GM18511 (cell line): ENCODE measurements at regions not wholly inside any gene's neighbourhood (a gene's known extent, or its start where the extent isn't known, plus 50 kb on each side); places are given as distances from the start of the nearest gene placed in this dataset.

ENCODE experiments used
- ATAC-seq: cut with Tn5 transposase; IDR thresholded peaks from one replicate; pipeline ENCODE4 v1.9.1; 2021; ENCODE audit warnings: mild to moderate bottlenecking, moderate library complexity; ENCODE audit not compliant: unreplicated experiment

DNA sequence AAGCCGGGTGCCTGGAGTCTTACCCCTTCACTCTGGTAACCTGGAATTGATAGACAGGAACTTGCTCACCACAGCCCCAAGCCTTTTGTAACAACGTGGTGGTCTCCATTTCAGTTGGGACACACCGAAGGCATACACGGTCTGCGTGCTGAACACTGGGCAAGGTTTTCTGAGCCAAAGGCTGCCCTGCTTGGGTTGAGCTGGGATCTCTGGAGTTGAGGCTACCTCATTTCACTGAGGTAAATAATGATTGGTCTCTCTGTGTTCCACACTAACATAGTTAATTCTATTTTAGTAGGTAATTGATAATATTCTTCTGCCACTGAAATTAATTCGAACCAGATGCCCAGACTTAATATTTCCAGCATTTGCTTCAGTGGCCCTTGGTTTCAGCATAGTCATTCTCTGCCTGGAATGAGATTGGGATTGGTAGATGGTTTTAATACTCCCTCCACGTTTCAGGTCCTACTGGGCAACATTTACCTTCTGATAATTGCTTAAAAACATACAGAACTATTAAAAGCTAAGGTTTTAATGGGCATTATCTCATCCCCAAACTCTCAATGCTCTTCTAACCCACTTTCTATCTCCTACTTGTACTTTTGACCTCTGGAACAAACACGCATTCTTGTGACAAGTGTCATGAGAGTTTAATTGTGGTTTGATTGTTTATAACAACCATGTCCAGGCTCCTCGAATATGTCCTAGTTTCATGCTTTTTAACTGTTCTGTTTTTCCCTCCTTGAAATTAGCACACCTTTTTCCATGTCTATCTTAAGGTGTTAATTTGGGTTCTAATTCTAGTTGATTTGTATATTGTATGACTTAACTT, 202.3 kb upstream of the KLF6 start:
- no peak for ATAC-seq

DNA sequence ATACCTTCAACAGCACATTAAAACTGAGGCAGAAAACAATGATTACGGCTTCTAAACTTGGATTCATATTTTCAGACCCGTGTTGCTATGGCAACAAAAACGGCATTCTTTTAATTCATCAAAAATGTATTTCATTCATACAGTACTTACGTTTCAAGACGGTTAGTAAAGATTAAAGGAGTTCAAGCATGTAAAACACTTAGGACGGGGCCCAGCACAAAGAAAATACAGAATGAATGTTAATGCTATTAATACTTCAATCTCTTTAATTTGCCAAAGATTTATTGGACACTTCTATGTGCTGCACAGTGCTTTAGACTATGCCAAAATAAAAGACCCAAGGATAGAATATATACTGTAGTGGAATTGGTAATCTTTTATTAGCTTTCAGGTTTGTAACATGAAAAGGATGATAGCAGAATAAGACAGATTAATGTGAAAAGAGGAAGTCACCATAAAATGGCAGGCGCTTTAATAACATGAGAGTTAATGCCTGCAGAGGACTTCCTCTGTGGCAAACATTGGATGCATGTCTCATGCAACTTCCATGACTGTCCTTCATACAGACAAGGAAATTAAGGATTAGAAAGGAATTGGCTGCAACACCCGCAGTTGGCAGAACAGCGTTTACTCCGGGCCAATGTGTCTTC, 201.6 kb upstream of the KLF6 start:
- ATAC-seq = no peak

DNA sequence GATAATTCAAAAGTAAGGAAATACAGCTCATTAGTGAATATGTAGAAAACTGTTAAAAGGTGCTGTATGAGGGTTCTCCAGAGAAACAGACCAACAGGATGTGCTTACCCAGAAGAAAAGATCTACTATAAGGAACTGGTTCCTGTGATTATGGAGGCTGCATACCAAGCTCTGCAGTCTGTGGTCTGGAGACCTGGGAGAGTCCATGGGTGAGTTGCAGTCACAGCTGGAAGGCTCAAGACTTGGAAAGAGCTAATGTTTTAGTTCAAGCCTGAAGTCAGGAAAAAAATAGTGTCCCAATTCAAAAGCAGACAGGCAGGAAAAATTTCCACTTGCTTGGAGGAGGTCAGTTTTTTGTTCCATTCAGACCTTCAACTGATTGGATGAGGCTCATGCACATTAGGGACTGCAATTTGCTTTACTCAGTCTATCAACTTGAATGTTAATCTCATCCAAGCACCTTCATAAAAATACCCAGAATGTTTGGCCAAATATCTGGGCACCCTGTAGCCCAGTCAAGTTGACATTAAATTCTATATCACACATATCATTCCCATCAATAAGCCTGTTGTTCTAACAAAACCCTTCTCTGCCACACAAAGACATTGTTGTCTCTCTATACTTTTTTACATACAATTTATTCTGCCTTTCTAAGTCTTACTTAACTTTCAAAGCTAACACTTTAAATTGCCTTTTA, 197.9 kb upstream of the KLF6 start:
- ATAC-seq = no peak

DNA sequence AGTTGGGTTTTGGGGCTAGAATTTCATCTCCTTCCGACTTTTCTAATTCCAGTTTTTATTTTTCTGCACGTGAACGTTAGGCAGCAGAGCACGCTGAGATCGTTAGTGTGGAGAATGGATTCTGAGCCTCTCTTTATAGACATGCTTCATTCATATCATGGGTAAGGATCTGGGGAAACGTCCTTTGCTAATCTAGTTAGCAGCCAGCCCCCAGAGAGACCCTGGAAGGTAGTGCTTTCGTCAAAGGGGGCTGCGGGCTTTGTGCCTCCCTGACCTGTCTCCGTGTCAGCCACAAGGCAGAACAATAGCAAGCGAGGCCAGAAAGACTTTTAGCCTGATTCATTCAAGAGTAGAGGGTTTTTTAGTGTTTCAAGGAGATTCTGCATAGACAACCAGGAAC, 196.3 kb upstream of the KLF6 start:
- no peak for ATAC-seq

DNA sequence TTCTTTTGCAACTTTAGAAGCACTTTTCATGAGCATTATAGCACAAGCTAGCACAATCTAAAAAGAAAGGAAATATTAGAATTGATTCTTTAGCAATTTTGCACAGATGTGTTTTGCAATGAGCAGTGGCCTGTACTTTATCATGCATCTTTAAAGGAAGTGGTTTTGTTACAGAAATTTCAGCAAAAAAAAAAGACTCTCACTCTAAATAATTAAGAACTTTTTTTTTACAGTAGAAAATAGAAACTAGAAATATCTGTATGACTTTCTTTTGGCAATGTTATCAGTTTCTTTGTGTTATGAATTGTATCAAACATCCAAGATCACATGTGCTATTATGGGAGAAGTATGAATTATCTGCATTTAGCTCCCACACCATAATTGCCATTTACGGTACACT, 195.7 kb upstream of the KLF6 start:
- peak; percentile 62 for ATAC-seq

DNA sequence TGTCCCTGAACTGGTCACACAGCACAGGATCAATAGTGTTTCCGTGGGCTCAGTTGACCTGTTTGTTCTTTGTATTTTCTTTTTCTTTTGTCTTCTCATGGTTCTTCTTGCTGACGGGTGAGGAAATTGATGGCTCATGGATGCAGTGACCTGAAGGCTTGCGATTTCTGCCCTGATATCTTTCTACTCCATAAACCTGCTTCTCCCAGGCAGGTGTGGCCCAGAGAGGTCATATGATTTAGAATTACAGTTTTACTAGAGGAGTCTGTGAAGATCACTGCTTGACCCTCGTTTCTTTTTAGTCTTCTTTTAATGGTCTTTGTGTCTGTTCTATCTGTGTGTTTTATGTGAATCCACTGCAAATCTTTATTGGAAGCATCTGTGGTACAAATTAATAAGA, 195.1 kb upstream of the KLF6 start:
- ATAC-seq = no peak

DNA sequence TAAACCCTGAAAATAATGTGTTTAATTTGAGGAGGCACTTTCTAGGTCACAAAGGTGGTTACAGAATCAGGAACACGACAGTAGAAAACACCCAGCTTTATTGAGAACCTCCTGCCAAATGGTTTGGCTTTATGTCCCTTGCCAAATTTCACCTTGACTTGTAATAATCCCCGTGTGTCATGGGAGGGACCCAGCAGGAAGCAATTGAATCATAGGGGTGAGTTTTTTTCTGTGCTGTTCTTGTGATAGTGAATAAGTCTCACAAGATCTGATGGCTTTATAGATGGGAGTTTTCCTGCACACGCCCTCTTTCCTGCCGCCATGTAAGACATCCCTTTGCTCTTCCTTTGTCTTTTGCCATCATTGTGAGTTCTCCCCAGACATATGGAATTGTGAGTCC, 193.8 kb upstream of the KLF6 start:
- ATAC-seq = no peak

DNA sequence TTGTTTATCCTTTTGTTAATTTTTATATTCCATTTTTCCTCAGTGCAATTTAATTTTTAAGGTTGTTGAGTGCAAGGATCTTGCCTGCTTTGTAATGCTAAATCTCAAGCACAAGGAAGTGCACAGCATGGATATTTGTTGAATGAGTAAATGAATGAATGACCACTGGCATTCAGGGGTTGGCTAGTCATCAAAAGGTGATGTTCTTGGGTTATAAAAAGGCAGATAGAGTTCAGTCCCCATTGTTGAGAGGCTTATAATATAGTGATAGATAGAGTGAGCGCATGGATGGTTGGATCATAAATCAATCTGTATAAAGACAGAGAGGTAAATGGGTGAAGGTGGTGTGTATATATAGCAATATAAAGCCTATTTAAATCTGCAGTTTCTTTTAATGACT, 193.2 kb upstream of the KLF6 start:
- no peak for ATAC-seq

DNA sequence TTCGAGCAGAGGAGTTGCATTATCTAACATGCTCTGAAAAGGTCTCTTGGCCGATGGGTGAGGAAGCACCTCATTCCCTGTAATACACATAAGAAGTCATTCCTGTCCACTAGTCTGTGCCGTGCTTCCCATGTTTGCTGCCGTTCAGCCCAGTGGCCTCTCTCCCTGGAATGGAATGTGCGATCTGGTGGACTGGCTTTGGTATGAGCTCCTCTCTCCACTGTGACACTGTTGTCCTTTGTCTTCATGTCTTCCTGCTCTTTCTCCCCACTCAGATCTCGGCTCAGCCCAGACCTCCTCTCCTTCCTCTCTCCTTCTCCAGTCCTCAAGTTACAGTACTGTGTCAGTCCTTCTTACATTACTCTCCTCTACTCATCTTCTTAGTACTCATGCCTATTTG, 192.8 kb upstream of the KLF6 start:
- ATAC-seq = no peak

DNA sequence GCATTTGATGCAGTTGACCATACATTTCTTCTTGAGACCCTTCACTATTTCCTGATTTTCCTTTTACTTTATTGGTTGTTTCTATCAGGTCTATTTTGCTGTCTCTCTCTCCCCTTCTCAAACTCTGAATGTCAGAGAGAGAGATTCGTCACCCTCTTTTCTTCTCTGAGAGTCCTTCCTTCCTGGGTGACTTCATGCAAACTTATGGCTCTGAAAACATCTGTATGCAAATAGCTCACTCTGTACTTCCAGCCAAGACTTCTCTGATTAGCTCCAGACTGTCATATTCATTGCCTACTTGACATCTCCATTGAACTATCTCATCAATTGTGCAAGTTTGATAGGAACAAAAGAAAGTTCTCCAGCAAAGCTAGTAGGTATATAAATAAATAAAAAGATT, 191.7 kb upstream of the KLF6 start:
- no peak for ATAC-seq

DNA sequence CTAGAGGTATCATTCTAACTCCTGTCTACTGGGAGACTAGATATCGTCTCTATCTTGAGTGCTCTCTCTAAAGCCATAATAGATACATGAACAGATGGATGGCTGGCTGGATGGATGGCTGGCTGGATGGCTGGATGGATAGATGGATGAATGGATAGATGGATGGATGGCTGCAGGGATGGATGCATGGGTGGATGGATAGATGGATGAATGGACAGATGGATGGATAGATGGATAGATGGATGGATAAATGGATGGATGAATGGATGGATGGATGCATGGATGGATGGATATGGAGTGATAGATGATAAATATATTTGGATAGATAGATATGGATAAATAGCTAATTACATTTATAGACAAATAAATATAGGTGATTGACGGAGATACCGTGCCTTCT, 191.2 kb upstream of the KLF6 start:
- no peak for ATAC-seq

DNA sequence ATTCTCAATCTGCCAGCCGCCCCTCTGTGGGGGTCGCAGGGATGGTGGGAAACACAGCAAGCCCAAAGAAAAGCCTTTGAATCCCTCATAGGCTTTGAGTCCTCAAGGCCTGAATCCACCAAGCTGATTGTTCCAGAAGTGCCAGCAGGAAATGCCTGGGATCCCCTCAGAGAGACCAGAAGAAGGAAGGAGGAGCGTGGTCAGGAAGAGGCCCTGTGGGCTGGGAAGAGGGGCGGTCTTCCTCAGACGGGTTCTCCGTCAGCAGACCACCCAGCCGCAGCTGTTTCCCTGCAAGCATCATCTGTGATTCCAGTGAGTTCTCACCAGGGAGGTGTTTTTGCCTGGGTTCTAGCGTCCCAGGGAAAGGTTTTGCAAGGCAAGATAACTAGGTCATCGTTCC, 190.0 kb upstream of the KLF6 start:
- ATAC-seq = no peak

DNA sequence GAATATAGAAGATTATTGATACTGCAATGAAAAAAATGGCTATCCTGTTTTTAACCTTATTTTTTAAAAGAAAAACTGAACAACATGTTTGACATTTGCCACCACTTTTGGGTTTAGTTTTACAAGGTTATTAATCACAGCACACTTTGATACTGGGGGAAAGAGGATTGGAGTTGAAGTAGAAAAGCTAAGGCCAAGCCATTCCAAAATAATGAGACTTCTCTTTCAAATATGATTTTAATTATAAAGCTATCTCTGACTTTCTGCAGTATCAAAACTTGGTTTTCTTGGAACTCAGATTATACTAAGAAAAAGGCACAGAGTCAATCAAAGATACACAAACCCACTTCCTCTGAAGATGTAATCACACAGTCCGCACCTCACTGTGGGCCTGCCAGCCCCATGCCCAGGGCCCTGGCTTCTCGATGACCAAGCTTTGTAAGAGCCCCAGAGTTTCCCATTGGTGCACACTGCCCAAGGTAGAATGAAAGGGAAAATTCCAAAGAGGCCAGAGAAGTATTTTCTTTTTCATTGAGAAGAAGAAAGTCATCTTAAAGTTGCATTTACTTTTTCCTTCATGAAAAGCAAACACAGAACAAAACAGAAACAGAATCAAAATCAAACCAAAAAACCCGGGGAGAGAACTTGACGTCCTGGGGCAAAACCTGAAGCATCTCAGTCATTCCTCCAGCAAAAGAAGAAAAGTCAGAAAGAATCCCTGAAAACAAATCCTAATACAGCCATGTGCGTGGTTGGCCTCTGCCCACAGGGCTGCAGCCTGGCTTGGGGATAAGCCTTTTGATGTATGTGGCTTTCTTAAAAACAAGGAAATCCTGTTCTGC, 187.7 kb upstream of the KLF6 start:
- ATAC-seq = no peak

DNA sequence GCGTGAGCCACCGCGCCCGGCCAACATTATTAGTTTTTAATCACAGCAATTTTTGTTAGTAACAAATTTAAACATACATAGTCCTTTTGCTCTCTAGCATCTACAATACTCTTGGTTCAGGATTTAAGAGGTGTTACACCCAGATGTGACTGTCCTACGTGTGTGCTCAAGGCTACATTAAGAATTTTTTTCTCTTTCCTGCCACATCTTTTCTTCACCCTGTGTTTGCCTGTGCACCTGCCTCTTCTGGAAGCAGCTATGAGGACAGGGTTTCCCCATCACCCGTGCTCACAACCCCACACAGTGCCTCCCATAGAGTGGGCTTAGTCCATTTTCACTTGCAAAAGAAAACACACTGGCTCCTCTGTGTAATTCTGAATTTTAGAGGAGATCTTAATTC, 186.7 kb upstream of the KLF6 start:
- ATAC-seq = no peak

DNA sequence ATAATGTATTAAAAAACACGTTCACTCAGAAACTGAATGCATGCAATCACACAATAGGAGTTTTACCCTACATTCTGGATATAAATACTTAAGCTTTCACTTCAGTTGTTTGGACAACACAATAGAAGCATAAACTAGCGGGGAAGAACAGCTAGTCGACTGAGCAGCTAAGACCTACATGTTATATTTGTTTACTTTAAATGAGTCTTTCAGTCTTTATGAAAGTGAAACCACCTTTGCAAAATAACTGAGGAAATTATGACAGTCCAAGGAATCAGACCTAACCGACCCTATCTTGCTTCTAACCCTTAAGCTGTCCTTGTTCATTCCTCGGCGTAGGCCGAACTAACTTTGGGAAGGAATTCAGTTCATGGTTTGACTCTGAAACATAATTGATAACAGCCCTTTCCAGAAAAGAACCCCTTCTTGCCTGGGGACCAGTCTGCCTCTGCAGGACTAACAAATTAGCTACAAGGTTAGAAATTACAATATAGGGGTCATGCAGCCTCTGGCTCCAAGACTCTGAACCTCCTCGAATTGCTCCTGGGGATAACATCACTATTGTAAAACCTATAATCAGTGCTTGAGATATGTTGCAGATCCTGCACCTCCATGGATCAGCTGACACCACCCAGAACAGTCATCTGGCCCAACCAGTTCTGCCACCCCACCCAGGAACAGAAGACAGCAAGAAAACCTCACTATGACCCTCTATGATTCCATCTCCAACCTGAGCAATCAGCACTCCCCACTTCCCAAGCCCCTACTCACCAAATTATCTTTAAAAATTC, 185.1 kb upstream of the KLF6 start:
- ATAC-seq = no peak

DNA sequence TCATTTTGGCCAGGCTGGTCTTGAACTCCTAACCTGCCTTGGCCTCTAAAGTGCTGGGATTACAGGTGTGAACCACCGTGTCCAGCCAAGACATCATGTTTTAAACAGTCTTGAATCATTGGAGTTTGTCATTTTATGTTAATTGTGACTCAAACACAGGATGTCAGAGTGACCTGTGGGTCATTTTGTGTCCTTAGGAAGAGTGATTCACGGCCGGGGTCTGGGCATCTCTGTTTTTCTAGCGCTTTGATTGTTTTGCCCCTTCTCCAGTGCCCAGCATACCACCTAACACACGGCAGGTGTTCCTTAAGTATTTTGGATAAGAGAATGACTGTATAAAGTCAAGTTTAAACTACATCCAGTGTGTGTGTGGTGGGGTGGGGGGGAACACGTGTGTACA, 183.7 kb upstream of the KLF6 start:
- ATAC-seq = no peak

DNA sequence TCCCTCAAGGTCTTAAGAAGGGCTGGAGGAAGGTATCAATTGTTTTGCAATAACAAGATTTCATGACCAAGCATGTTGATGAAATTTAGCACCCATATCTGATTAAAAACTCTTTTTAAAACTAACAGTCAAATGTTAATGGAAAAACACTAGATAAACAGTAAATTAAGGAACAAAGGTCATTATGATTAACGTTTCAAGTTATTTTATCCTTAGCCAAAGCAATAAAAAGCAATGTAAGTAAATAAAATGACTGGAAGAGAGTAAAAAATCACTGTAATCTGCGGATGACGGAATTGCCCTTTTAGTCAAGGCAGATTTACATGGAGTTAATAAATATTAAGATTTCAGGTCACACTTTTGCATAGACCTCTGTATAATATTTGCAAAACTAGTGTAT, 179.5 kb upstream of the KLF6 start:
- ATAC-seq = no peak

DNA sequence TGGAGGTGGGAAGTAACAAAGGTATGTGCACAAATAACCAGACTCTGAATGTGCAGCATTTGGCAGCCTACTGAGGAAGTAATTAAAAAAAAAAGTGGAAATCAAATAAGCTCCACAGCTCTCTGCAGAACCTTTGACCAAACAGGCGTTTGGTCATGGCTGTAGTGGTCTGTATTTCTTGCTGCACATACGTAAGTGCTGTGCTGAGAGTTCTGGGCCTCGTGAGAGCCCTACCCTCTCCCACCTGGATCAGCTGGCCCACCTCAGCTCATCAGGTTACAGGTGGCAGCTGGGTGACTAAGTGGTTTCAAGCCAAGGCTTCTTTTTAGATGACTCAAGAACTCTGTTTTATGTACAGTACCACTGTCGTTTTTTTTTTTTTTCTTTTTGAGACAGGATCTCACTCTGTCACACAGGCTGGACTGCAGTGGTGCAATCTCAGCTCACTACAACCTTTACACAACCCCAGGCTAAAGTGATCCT, 178.2 kb upstream of the KLF6 start:
- no peak for ATAC-seq

DNA sequence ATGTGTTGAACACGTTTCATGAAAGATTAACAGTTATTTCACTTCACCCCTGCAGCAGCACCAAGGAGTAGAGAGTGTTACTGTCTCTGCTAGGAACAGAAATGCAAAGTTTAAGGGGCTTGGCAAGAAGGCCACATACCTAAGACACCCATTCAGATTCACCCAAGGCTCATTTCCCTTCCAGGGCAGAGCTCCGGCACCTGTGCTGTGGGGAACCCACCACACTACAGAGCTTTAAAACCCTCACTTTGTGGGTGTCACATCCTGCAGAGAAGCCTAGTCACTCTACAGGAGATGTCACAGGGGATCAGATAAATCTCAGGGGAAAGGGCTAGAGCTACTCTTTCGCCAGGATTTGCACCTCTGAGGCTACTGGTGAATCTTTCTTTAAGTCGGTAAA, 176.1 kb upstream of the KLF6 start:
- peak; percentile 85 for ATAC-seq

DNA sequence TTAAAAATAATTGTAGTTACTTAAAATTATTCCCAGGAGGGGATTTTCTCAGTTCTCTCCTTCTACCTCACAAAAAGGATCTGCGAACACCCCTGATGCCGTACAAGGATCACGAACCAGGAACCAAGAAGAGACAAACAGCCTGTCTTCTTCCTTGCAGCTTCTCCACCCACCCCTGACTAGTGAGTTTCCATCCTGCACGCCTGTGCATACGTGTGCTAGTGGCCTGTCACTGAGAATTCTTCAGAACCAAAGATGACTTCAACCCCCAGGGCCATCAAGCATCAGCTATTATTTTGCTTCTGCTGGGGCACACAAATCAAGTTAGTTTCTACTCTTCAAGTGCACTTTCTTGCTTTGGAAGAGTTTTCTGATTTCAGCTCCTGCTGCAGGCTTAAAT, 175.5 kb upstream of the KLF6 start:
- peak; percentile 17 for ATAC-seq
